ENCODE measurements at regions not wholly inside any gene's neighbourhood (a gene's known extent, or its start where the extent isn't known, plus 50 kb on each side); places are given as distances from the start of the nearest gene placed in this dataset.

GRCh38 chr1:55962472-55962871 lies 616.9 kb downstream of the PLPP3 start:
- TF ChIP-seq CTCF (IDR thresholded peaks at IDR 0.05; ENCODE audit: insufficient read depth, low read depth, low read length): no peak
- H3K4me3 ChIP-seq (ENCODE audit: low read depth, low read length): no peak overlapping the region
- DNase-seq (ENCODE audit: low read depth): no peak

- H3K4me3 ChIP-seq (ENCODE audit: low read depth, low read length): no peak overlapping the region
- TF ChIP-seq CTCF (IDR thresholded peaks at IDR 0.05; ENCODE audit: insufficient read depth, low read depth, low read length): no peak
- DNase-seq (ENCODE audit: low read depth): peak; percentile 19
Observed at GRCh38 chr1:55959136-55959548, 620.2 kb downstream of the PLPP3 start.

- no peak overlapping the region for H3K4me3 ChIP-seq (ENCODE audit: low read depth, low read length)
- no peak for TF ChIP-seq CTCF (IDR thresholded peaks at IDR 0.05; ENCODE audit: insufficient read depth, low read depth, low read length)
- DNase-seq (ENCODE audit: low read depth): no peak
Observed at GRCh38 chr1:55958498-55958897, 620.9 kb downstream of the PLPP3 start.

- H3K4me3 ChIP-seq (ENCODE audit: low read depth, low read length): no peak overlapping the region
- no peak for TF ChIP-seq CTCF (IDR thresholded peaks at IDR 0.05; ENCODE audit: insufficient read depth, low read depth, low read length)
- DNase-seq (ENCODE audit: low read depth): no peak
Observed at GRCh38 chr1:55957276-55957675, 622.1 kb downstream of the PLPP3 start.

GRCh38 chr1:55955016-55955621 lies 624.2 kb downstream of the PLPP3 start:
- H3K4me3 ChIP-seq (ENCODE audit: low read depth, low read length): no peak overlapping the region
- peak; percentile 5 for DNase-seq (ENCODE audit: low read depth)
- TF ChIP-seq CTCF (IDR thresholded peaks at IDR 0.05; ENCODE audit: insufficient read depth, low read depth, low read length): no peak

- H3K4me3 ChIP-seq (ENCODE audit: low read depth, low read length): no peak overlapping the region
- TF ChIP-seq CTCF (IDR thresholded peaks at IDR 0.05; ENCODE audit: insufficient read depth, low read depth, low read length): no peak
- DNase-seq (ENCODE audit: low read depth): no peak
Observed at GRCh38 chr1:55951291-55951690, 628.1 kb downstream of the PLPP3 start.

GRCh38 chr1:55947446-55947845 lies 631.9 kb downstream of the PLPP3 start:
- TF ChIP-seq CTCF (IDR thresholded peaks at IDR 0.05; ENCODE audit: insufficient read depth, low read depth, low read length): no peak
- no peak overlapping the region for H3K4me3 ChIP-seq (ENCODE audit: low read depth, low read length)
- DNase-seq (ENCODE audit: low read depth): no peak
